ENCODE measurements at regions not wholly inside any gene's neighbourhood (a gene's known extent, or its start where the extent isn't known, plus 50 kb on each side); places are given as distances from the start of the nearest gene placed in this dataset.

- no peak for DNase-seq
Observed at GRCh38 chr16:55076053-55076452, 145.4 kb downstream of the IRX5 start.

GRCh38 chr16:55077266-55077665 lies 146.6 kb downstream of the IRX5 start:
- DNase-seq = no peak

GRCh38 chr16:55078153-55078552 lies 147.5 kb downstream of the IRX5 start:
- DNase-seq = no peak

DNA sequence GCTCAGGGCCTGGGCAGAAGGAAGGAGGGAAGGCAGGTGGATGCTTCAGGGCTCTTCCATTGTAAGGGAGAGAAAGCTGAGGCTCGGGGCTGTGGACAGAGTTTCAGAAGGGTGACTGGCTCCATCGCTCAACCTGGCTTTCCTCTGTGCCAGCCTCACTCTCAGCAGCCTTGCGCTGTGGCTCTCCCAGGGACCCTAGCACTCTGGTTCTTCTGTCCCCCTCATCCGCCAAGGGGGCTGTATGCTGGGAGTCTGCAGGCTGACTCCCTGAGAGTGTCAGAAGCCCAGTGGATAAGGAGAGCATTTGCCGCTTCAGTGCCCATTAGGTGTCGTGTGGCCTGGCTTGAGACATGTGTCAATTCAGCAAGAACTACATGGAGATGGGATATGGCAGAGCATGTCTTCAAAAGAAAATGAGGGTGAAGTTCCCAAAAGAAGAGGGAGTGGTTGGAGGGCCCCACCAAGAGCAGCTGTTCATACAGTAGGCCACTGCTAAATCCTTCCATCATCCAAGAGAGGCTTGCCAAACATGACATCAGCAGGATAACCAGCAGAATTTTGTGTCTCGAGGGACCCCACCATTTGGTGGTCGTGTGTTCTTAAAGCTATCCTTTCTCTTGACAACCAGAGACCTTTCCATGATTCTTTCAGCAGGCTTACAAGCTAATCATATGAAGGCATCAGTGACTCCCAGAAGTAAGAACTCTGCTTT lies 148.2 kb downstream of the IRX5 start:
- DNase-seq = no peak

DNA sequence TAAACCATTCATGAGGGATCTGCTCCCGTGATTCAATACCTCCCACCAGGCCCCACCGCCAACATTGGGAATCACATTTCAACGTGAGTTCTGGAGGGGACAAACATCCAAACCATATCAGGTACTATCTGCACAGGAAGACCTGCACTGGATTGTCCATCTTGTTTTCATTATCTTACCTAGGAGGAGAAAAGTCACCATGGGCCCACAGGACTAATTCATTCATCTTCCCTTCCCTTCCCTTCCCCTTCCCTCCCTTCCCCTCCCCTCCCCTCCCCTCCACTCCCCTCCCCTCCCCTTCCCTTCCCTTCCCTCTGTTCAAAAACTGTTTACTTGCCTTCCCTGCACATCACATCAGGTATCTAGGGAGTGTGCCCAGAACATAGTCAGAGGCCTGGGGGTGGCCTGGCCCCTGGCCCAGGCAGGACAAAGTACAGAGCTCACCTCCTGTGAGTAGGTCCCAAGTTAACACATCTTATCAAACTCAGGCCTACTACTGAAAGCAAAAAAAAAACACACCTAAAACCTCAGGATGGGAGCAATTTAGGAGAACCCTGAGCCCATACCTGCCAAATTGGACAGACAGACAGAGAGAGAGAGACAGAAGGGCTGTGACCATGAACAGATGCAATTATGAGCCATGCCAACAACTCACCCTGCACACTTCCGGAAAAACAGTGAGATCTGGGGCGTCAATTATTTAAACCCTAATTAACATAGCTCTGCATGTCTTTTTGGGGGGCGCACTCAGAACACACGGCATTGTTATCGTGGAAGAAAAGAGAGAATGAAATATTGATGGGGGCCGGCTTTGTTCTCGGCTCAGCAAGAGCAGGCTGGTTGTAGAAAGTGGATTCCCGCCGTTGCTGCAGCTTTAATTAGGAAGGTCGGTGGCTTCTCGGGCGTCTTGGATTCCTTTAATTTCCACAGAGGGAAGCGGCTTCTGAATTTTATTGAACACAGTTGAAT lies 151.2 kb downstream of the IRX5 start:
- no peak for DNase-seq

DNA sequence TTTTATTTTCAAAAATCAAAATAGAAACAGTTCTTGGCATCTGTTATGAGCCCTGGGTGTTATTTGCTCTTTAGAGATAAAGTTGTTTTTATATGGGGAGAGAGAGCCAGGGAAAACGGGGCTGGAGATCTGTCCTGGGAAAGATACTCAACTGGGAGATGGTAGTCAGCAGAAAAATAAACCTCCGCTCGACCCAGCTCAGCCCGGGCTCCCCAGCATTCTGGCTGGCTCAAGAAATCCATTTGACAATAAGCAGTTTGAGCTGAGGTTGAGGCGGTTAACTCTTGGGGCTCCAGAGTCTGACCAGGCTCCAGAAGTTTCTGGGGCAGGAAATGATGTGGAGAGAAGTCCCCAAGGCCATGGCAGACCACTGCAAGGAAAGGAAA lies 151.9 kb downstream of the IRX5 start:
- DNase-seq = no peak

DNA sequence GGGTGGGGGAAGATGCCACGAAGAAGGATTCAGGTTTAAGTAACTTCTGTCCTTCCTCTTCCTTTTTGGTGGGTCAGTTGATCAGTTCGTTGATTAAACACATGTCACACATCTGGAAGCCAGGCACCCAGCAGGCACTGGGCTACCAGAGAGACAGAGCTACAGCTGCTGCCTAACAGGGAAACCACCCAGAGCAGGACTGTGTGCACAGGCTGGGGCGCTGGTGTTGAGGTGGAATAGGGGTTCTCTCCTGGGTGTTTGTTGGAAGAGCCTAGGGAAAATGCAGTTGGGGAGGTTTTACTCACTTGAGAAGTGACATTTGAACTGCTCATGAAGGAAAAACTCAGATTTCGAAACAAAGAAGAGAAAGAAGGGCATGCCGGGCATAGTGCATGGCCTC lies 152.4 kb downstream of the IRX5 start:
- DNase-seq = no peak

- no peak for DNase-seq
Observed at GRCh38 chr16:55088098-55088497, 157.4 kb downstream of the IRX5 start.

DNA sequence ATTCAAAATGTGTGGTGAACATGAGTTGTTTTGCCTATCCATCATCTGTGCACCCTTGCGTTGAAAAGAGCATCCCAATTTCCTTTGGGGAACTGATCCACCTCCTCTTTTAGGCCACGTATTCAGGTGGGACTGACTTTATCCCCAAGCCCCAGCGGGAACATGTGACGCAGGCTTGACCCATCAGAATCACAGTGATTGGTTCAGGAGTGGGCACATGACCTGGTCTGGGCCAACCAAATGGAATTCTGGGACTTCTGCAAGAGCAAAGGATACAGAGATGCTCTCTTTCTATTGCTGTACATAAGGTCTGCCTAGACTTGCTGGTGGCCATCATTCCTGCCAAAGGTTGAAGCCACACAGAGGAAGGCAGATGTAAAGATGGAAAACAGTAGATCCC lies 158.9 kb downstream of the IRX5 start:
- DNase-seq = no peak

GRCh38 chr16:55091213-55091870 lies 160.7 kb downstream of the IRX5 start:
- DNase-seq = no peak

DNA sequence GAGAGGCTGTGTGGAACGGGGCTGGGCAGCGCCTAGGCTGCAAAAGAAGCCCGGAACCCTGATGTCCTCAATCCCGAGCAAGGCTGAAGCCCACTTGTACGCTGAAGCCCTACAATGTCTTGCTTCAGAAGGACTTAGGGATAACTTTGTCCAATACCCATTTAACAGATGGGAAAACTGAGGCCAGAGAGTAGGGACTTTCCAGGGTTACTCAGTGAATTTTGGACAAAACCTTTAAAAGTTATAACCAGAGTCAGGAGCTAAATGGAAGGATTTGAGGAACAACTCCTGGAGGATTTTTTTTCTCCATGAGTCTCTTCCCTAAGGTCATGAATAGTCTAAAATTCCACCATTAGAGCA lies 161.2 kb downstream of the IRX5 start:
- DNase-seq = no peak

DNA sequence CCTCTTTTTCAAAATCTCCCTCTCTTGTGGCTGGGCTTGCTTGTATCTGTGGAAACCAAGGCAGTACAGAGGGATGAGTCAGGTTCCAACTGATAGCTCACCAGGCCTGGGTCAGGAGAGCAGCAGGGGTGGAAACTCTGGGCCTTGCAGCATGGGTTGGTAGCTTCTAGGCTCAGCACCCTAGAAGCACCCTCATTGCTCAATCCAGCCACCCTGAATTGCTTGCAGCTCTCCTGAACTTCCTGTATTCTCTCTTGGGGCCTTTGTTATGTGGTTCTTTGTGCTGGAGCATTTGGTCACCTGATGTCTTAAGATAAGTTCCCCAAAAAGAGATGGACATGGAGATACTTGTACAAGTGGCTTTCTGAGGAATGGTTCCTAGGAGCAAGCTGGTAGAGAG lies 169.4 kb downstream of the IRX5 start:
- no peak for DNase-seq

DNA sequence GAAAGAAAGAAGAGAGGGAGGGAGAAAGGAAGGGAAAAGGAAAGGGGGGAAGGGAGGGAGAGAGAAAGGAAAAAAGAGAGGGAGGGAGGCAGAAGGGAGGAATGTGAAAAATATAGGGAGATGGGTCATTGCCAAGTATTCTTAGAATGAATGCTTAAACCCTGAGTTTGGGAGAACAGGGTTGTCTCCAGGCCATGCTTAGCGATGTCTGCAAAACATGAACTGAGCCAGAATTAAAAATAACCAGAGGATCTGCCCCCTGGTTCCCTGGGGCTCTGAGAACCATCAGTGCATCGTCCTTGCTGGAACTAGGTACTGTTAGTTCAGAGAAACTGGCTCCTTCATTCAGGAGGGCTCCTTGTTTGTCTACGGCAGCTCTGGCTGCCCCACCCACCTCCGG lies 170.4 kb downstream of the IRX5 start:
- no peak for DNase-seq

- DNase-seq = no peak
Observed at GRCh38 chr16:55102077-55102476, 171.4 kb downstream of the IRX5 start.

DNA sequence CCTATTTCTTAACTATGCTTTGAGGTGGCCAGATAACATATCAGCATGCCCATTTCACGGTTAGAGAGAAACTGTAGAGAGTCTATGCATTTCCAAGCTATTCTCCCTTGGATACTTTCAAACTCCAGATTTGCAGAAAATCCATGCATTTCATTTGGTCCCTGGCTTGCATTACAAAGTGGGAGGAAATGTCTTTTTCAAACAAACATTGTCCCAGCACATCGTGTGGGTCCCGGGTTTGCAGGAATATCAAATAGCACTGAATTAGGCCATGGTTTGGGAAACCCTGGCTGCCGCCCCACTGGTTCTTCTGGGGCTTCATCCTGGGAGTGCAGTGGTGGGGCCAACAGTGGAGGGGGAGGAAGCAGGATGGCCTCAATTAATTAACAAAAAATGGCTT lies 171.9 kb downstream of the IRX5 start:
- no peak for DNase-seq

GRCh38 chr16:55107851-55108250 lies 177.2 kb downstream of the IRX5 start:
- no peak for DNase-seq

GRCh38 chr16:55113210-55113609 lies 182.5 kb downstream of the IRX5 start:
- DNase-seq = no peak

DNA sequence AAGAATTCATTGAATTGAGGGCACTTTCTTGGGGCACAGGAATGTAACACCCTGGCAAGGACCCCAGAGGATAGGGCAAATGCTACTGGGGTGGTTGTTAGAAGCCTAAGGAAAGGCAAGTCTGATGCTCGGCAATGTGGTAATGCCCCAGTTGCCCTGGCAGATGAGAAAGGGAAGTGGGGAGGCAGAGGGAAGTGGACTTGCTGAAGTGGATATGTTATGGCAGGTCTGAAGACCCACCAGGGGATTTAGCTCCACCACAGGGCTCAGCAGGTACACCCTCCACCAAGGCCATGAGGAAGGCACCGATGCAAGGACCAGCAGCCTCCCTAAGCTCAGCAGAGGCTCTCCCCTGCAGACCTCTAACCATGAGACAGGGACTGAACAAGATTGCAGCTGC lies 184.8 kb downstream of the IRX5 start:
- no peak for DNase-seq

DNA sequence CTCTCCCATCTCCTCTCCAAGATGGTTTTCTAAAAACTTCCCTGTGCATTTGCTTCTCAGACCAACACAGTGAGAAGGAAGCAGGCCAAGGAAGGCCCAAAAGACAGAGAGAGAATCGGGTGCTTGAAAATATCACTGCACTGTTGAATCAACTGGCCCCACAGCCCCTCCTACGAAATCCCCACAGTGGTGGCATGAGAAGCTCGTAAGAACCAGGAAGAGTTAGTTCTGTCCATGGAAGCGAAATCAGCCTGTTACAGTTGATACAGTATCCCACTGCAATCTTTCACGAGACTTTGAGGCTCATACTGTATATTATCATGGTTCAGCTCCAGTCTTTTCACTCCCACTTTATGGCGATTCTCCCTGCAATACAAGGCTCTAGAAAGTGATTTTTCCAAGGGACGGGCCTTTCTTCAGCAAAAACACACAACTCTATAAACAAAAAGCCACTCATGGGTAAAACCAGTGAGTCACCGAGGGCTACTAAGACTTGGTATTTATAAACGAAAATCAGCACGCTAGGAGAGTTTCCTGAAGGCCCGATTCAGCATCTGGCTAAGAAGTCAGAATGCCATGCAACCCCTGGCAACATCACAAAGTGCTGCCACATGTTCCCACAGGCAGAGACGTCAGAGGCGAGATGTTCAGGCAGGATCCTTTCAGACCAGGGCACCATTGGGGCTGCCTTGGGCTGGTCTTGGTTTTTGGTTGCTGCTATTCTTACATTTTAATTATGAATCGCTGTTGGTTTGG lies 185.7 kb downstream of the IRX5 start:
- no peak for DNase-seq

GRCh38 chr16:55118701-55119260 lies 188.1 kb downstream of the IRX5 start:
- no peak for DNase-seq

- no peak for DNase-seq
Observed at GRCh38 chr16:55120408-55120807, 189.7 kb downstream of the IRX5 start.

- DNase-seq = no peak
Observed at GRCh38 chr16:55120826-55121225, 190.2 kb downstream of the IRX5 start.

DNA sequence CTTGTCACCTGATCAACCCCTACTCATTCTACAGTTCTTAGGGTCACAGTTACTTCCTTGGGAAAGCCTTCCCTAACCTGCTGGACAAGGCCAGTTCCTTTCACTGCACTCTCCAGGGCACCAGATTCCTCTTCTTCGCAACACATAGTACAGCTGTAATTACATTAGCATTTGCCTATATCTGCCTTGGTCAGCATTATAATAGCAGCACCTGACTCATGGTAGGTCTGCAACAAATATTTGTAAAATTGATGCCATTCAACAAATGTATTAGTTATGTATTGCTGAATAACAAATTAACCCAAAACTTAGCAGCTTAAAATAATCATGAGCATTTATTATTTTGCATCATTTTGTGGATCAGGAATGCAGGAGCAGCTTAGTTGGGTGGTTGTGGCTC lies 193.0 kb downstream of the IRX5 start:
- DNase-seq = no peak
